Fibroblast of skin of back (primary cell): ENCODE measurements at regions not wholly inside any gene's neighbourhood (a gene's known extent, or its start where the extent isn't known, plus 50 kb on each side); places are given as distances from the start of the nearest gene placed in this dataset.
"Not testable (repeated sequence)": the region's sequence is repeated elsewhere in the genome, so short reads cannot be mapped to it uniquely, and the experiment has no call there.

ENCODE experiments used
- DNase-seq: peaks from one replicate; pipeline ENCODE4 v3.0.0-alpha.2; 2013

DNA sequence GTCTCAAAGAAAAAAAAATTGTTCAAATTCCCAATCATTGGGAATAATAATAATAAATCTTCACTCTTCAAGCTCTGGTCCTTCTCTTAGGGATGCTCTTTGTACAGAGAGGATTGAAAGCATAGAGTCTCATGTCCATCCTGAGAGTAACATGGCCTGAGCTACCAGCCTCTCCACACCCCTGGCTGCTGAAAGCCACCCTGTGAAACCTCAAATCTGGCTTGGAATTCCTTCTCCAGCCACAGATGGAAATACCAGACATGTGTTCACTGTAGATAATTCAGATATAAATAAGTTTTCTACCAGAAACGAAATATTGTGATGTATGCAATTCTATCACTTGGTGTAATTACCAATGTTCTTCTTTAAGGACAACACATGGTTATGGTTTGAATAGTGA, 140.6 kb downstream of the ARSF start:
- no peak for DNase-seq

- DNase-seq: no peak
These were observed 137.1 kb downstream of the ARSF start for GRCh38 chrX:3178329-3178728.

DNA sequence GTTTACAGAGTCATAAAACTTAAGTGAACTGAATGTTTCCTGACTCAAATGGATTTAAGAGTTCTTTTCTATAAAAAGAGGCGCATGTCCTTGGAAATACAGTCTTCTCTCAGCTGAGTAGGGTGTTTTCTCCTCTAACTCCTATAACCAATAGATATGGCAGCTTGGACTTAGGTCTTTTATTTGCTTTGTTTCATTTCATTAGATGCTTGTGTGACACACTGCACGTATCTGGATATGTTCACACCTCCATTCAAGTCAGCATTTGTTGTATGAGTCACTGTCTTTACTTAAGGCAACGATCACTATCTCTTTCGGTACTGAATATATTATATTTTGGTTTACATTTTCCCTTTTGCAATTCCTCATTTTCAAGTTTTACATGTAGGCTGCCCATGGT, 136.6 kb downstream of the ARSF start:
- DNase-seq: no peak

DNA sequence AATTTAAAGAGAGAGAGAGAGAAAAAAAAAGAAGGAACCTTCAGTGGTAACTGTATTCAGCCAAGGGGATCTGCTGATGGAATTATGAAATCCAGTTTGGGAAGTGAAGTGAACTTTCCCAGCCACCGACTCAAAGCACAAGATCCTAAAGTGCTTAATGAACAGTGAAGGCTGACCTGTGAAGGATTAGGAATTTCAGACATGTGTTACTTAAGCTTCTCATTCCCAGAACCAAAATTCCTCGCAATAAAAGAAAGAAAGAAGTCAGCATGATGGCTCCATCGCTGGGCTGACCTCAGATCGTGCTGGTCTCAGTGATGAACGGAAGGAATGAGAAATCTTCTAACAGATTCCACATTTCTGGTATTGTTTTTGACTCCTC, 135.2 kb downstream of the ARSF start:
- DNase-seq: peak; percentile 29

DNA sequence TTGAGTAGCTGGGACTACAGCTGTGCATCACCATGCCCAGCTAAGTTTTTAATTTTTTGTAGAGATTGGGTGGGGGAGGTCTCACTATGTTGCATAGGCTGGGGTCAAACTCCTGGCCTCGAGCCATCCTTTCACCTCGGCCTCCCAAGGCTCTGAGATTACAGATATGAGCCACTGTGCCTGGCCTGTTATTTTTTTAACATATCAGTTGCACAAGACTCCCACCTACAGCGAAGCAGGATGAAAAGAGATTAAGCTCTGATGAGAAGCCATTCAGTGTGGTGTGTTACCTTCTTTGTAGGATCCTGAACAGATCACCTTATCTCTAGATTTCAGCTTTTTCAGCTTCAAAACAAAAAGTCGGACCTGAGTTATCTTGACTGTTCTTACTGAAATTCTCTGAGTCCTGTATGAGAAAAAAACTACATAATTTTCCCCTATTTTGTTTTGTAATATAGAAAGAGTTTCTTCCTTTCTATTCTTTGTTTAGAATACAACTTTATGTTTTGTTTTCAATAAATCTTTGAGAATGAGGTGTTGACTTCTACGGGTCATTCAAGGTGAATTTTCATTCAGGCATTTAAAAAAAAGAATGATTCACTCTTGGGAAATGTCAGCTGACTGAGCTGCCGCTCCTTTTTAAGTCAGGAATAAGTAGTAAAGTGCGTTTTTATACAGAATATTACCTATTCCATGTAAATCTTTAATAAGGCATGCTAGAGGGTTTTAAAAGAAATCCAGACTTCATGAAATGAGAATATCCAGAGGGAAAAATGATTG, 134.6 kb downstream of the ARSF start:
- DNase-seq: peak; percentile 24

DNA sequence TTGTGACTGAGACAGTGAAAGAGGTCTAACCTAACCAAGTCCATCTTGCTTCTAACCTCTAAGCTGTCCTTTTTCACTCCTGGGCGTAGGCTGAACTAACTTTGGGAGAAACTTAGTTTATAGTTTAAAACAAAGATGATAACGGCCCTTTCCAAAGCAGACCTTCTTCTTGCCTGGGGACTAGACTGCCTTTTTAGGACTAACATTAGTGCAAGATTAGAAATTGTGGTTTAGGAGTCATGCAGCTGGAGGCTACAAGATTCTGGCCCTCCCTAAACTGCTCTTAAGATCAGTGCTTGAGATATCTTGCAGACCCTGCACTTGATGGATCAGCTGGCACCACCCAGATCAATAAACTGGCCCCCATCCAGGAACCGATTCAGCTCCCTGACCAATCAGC, 130.9 kb downstream of the ARSF start:
- DNase-seq: not testable (repeated sequence)

- DNase-seq: no peak
These were observed 128.2 kb downstream of the ARSF start for GRCh38 chrX:3169421-3169820.

DNA sequence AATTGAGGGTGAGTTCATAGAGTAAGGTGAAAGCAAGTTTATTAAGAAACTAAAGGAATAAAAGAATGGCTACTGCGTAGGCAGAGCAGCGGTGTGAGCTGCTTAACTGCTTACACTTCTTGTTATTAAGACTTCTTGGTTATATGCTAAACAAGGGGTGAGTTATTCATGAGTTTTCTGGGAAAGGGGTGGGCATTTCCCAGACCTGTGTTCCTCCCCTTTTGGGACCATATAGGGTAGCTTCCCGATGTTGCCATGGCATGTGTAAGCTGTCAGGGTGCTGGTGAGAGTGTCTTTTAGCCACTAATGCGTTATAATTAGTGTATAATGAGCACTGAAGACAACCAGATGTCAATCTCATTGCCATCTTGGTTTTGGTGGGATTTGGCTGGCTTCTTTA, 126.5 kb downstream of the ARSF start:
- DNase-seq: no peak

- DNase-seq: no peak
These were observed 125.6 kb downstream of the ARSF start for GRCh38 chrX:3166670-3167455.

DNA sequence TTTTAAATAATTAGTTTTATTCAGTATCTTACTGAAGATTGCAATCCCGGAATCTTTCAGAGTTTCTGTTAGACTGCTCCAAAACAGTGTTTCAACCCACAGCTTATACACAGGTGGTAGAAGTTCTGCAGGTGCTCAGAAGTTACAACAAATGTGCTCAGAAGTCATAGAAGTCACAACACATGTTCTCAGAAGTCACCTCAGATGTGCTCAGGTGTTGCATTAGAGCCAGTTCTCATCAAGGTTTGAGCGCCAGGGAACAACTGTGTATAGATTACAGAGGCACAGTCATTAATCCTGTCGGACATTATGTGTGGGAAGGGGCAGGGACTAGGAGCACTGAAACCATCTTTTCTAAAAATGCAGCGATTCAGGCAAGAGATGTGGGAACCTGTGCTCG, 124.5 kb downstream of the ARSF start:
- DNase-seq: no peak
